ENCODE measurements at regions not wholly inside any gene's neighbourhood (a gene's known extent, or its start where the extent isn't known, plus 50 kb on each side); places are given as distances from the start of the nearest gene placed in this dataset.

- TF ChIP-seq ZFX (IDR thresholded peaks at IDR 0.05; ENCODE audit: borderline replicate concordance) (no peak), CTCF (IDR thresholded peaks at IDR 0.05) (no peak)
Observed at GRCh38 chr2:195477248-195477995, 179.6 kb upstream of the SLC39A10 start.

Measured in 22Rv1 (cell line).